ENCODE measurements at regions not wholly inside any gene's neighbourhood (a gene's known extent, or its start where the extent isn't known, plus 50 kb on each side); places are given as distances from the start of the nearest gene placed in this dataset.

GRCh38 chr2:65501836-65502235, 69.4 kb upstream of the SPRED2 start:
- TF ChIP-seq CTCF (IDR thresholded peaks at IDR 0.05) (no peak), POLR2A (IDR thresholded peaks at IDR 0.05) (no peak), POLR2AphosphoS5 (IDR thresholded peaks at IDR 0.05) (no peak), EP300 (IDR thresholded peaks at IDR 0.05; ENCODE audit: low read depth) (no peak)
